GM12891 (cell line): ENCODE measurements at regions not wholly inside any gene's neighbourhood (a gene's known extent, or its start where the extent isn't known, plus 50 kb on each side); places are given as distances from the start of the nearest gene placed in this dataset.
"Not testable (repeated sequence)": the region's sequence is repeated elsewhere in the genome, so short reads cannot be mapped to it uniquely, and the experiment has no call there.

ENCODE experiments used
- PAX5 ChIP-seq: IDR thresholded peaks from 2 replicates; pipeline ENCODE4 v1.6.1; 2011; ENCODE audit warnings: low read length, moderate library complexity, mild to moderate bottlenecking; ENCODE audit not compliant: insufficient read depth, severe bottlenecking
- POLR2A ChIP-seq: IDR thresholded peaks from 2 replicates; pipeline ENCODE4 v1.6.1; 2011; ENCODE audit warnings: low read depth, low read length, control low read depth
- POLR2AphosphoS5 ChIP-seq: IDR thresholded peaks from 2 replicates; pipeline ENCODE4 v1.6.1; 2011; ENCODE audit warnings: low read depth, low read length, control low read depth
- POU2F2 ChIP-seq: IDR thresholded peaks from 2 replicates; pipeline ENCODE4 v1.6.1; 2011; ENCODE audit warnings: low read depth, mild to moderate bottlenecking, control low read depth, low read length, moderate library complexity
- SPI1 ChIP-seq: IDR thresholded peaks from 2 replicates; pipeline ENCODE4 v1.6.1; 2011; ENCODE audit warnings: low read depth, low read length, control low read depth
- TAF1 ChIP-seq: IDR thresholded peaks from 2 replicates; pipeline ENCODE4 v1.6.1; 2011; ENCODE audit warnings: low read depth, low read length, control low read depth

GRCh38 chr1:83134322-83135014 is 864.5 kb downstream of the TTLL7 start:
- not testable (repeated sequence) for TF ChIP-seq POLR2A, POLR2AphosphoS5, TAF1, PAX5, POU2F2, SPI1
